Panc1 (cell line): ENCODE measurements at regions not wholly inside any gene's neighbourhood (a gene's known extent, or its start where the extent isn't known, plus 50 kb on each side); places are given as distances from the start of the nearest gene placed in this dataset.

ENCODE experiments used
- POLR2AphosphoS5 ChIP-seq: IDR thresholded peaks from 2 replicates; pipeline ENCODE4 v1.6.1; 2012; ENCODE audit warnings: mild to moderate bottlenecking, low read depth, low read length, moderate library complexity
- TF ChIP-seq, protein P1 (sequence below), 2 experiments: IDR thresholded peaks; 2 replicates each; pipeline ENCODE4 v1.6.1; 2011 to 2012; ENCODE audit warnings: low read depth in 2 of 2, control low read depth in 1 of 2, low read length in 1 of 2, mild to moderate bottlenecking in 1 of 2, moderate library complexity in 1 of 2; ENCODE audit not compliant: insufficient read depth in 1 of 2

DNA sequence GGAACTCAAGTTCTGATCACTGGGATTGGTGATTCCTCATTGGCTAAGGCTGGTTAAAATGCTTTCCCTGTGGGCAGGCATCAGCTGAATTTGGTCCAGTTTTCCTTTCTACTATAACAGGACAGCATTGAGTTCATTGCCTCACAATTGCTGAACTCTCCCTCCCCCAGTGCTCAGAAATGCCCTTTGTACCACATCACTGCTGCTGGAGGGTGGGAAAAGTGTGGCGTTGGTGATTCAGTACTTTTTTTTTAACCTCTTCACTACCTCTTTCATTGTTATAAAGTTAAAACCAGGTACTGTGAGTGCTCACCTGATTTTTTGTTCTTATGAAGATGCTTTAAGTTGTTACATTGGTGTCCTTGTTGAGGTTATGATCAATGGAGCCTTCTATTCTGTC is 69.3 kb upstream of the IL2 start:
- no peak for TF ChIP-seq POLR2AphosphoS5
- TF ChIP-seq, protein P1, sequence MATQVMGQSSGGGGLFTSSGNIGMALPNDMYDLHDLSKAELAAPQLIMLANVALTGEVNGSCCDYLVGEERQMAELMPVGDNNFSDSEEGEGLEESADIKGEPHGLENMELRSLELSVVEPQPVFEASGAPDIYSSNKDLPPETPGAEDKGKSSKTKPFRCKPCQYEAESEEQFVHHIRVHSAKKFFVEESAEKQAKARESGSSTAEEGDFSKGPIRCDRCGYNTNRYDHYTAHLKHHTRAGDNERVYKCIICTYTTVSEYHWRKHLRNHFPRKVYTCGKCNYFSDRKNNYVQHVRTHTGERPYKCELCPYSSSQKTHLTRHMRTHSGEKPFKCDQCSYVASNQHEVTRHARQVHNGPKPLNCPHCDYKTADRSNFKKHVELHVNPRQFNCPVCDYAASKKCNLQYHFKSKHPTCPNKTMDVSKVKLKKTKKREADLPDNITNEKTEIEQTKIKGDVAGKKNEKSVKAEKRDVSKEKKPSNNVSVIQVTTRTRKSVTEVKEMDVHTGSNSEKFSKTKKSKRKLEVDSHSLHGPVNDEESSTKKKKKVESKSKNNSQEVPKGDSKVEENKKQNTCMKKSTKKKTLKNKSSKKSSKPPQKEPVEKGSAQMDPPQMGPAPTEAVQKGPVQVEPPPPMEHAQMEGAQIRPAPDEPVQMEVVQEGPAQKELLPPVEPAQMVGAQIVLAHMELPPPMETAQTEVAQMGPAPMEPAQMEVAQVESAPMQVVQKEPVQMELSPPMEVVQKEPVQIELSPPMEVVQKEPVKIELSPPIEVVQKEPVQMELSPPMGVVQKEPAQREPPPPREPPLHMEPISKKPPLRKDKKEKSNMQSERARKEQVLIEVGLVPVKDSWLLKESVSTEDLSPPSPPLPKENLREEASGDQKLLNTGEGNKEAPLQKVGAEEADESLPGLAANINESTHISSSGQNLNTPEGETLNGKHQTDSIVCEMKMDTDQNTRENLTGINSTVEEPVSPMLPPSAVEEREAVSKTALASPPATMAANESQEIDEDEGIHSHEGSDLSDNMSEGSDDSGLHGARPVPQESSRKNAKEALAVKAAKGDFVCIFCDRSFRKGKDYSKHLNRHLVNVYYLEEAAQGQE (IDR thresholded peaks at IDR 0.05; ENCODE audit: insufficient read depth in 1 of 2, low read depth in 2 of 2, low read length in 1 of 2): no peak
